HEK293 (cell line): ENCODE measurements at regions not wholly inside any gene's neighbourhood (a gene's known extent, or its start where the extent isn't known, plus 50 kb on each side); places are given as distances from the start of the nearest gene placed in this dataset.

Source experiments
- CTCF ChIP-seq: fragments of 450-650 bp; formaldehyde crosslinking; IDR thresholded peaks from 2 replicates; pipeline ENCODE4 v1.5.1; 2016; ENCODE audit warnings: missing biosample characterization, missing genetic modification characterization
- PRDM4 ChIP-seq: fragments of 450-650 bp; formaldehyde crosslinking; IDR thresholded peaks from 2 replicates; pipeline ENCODE4 v1.5.1; 2017; ENCODE audit warnings: missing biosample characterization, missing genetic modification characterization
- ZNF114 ChIP-seq: fragments of 450-650 bp; formaldehyde crosslinking; IDR thresholded peaks from 2 replicates; pipeline ENCODE4 v1.5.0; 2017; ENCODE audit warnings: missing biosample characterization, missing genetic modification characterization
- ZNF239 ChIP-seq: fragments of 450-650 bp; formaldehyde crosslinking; IDR thresholded peaks from 2 replicates; pipeline ENCODE4 v1.5.1; 2016; ENCODE audit warnings: missing biosample characterization, missing genetic modification characterization

- TF ChIP-seq CTCF (tag by site-specific recombination) = no peak
- no peak for TF ChIP-seq ZNF239 (tag by site-specific recombination)
- no peak for TF ChIP-seq ZNF114 (tag by site-specific recombination)
- no peak for TF ChIP-seq PRDM4 (tag by site-specific recombination)
These were observed 130.8 kb downstream of the ZNF467 start for GRCh38 chr7:149642589-149642988.
